ENCODE measurements at regions not wholly inside any gene's neighbourhood (a gene's known extent, or its start where the extent isn't known, plus 50 kb on each side); places are given as distances from the start of the nearest gene placed in this dataset.
A peak's percentile ranks its signal among the peaks of the same experiment; 100 is the strongest.

DNA sequence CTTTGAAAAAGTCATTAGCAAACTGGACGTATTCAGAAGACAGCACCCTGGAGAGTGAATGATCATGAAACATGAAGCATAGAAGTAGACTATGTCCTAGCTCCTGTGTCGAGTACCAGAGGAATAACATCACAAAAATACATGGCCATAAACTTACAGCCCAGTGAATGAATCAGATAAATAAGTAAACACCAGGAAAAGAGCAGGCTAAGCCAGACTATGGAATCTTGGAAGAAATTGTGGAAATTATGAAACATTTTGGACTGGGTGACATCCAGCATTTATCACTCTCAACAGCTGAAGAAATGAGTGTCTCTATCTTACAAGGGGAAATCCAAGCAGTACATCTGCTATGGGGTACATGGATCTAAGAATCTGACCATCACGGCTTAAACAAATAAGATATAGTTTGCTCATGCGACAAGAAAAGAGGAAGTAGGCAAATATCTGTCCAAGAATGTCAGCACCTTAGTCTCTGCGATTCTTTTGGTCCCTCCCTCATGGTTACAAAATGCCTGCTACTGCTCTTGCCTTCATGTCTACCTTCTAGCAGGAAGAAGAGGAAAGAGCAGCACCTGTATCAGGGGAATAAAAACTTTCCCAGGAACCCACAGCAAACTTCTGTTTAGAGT lies 481.5 kb downstream of the BCOR start:
- DNase-seq, result no peak

DNA sequence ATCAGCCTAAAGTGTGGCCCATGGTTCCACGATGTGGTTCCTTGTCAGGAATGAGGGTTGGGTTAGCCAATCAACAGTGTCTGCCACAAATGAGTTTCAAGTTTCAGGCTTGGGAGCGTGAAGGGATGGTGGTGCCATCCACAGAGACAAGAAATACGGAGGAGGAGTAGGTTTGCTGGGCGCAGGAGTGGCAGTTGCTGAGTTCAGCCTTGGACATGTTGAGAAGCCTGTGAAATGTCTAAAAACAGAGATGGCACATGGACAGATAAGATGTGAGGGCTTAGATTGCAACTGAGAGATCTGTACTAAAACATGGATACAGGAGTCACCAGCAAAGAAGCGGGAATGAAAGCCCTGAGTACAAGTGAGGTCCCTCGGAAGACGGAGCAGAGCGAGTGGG lies 481.0 kb downstream of the BCOR start:
- no peak for DNase-seq

DNA sequence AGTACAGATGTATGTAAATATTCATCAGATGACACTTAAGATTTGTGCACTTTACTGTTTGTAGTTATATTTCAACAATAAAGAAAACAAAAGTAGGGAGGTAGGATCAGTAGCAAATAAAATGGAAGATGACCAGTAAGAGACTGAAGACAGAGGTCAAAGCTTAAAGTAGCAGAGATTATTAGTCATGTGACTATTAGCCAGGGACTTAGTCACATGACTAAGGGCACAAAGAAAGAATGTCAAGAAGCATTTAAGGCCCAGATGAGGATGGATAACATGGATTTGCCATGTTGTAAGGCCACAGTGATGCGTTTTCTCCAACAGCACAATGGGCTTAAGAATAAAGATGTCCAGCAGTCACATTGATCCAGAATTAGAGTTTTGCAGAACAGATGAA lies 479.6 kb downstream of the BCOR start:
- DNase-seq, result no peak

DNA sequence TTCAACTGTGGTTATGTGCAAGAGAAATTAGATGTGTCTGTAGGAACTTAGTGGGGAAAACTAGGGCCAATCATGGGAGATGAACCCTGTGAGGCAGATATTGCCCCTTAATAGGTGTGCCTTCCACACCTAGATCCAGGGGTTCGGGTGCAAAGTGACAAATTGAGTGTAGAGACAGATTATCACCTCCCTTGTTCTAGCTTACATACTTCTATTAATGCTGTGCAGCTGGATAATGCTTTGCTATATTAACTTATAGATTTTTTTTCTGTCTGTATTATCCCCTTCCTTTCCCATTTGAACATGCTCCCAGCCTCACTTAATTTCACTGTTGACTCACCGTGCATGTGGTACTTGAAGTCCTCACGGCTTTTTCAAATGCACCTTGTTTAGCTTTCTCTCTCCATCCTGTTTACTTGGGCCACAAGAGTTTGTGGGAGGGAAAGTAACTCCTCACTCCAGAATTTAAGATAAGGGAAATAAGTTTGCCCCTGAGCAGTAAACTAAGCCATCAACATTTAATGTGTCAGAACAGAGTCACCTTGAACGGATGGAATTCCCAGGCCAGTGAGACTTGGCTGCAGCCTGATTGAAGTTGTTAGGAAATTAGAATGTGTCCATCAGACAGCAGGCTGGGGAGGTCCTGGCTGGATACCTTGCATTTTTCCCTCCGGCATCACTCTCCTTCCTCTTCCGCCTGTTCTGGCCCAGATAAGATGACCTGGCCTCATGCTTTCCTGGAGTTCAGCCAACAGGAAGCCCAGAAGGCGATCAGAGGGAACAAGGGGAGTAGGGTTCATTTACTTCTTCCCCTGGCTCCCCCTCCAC lies 478.4 kb downstream of the BCOR start:
- no peak for DNase-seq

DNA sequence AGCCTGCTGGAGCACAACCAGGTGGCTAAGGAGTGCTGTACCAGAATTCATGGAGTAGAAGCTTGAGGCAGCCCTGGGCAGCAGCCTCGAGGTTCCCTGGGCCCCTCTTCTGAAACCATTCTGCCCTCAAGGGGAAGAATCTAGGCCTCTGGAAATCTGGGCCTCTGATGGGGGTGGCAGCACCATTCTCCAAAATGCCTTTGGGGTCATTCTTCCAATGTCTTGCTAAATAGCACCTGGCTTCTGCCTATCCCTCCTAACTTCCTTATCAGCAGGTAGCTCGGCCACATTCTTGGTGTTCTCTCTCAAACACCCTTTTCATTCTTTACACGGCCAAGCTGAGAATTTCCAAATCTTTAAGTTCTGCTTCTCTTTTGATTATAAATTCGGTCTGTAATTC lies 473.6 kb downstream of the BCOR start:
- no peak for DNase-seq

DNA sequence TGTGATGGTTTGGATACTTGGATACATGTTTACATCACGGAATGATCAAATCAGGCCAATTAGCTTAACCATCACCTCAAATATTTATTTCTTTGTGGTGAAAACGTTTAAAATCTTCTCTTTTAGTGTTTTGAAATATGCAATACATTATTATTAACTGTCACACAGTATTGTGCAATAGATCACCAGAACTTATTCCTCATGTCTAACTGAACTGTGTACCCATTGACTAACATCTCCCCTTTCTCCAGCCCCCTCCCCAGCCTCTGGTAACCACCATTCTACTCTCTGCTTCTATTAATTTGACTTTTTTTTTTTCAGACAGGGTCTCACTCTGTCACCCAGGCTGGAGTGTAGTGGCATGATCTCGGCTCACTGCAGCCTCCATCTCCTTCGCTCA lies 471.9 kb downstream of the BCOR start:
- no peak for DNase-seq

DNA sequence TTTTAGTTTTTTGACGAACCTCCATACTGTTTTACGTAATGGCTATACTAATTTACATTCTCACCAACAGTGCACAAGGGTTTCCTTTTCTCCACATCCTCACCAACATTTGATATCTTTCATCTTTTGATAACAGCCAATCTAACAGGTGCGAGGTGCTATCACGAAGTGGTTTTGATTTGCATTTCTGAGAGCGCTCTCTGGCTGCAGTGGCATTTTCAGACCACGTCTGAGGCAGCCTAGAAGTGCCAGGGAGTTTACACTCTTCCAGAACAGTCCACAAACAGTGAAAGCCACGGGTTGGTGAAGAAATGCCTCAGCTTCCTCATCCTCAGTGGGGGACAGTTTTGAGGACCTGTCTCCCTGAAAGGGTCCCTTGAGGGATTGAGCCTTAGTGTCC lies 471.0 kb downstream of the BCOR start:
- no peak for DNase-seq

DNA sequence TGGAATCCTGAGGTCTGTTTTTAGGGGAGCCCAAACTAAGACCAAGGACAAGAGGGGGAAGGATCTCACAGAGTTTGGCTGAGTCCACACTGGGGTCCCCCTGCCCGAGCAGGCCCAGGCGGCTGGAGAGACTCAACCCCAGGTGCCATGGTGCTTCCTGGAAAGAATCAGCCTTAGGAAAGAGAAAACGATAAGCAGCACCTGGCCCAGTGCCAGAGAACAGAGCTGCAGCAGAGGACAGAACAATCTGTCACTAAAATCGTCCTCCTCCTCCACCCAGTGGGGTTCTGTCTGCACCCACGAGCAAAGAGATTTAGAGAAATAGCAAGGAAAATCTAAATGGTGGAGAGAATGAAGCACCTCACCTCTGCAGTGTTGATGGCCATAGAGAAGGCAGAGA lies 470.5 kb downstream of the BCOR start:
- DNase-seq, result no peak

DNA sequence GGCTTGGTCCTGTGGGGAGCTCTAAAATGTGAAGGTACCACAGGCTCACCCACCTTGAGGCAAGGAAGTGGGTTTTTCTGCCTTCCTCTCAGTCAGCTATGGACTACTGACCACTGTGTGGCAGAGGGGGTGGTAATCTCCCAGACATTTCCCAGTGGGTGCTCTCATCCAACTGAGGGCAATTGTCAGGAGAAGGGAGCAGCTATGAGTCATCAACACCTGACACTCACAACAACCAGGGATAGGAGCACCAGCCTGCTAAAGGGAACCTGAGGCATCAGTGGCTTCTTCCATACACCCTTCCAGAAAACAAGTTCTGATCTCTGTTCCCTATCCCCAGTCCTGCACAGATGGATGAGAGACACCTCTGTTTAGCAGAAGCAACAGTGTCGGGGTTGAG lies 468.8 kb downstream of the BCOR start:
- no peak for DNase-seq

DNA sequence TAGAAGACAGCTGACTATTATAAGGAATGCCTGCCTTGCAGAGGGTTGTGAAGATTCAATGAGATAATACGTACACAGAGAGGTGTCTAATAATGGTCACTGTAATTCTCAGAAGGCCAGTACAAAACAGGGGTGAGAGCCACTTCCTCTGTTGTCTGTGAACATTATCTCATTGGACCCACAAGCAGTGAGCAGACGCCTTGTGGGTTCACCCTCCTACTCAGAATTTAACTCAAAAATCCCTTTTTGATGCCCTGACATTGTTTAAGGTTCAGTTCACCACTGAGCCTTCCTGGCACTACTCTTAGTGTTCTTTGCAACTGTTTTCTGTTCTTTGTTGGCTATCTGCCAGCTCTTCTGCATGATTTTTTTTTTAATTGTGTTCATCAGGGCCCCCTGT lies 467.4 kb downstream of the BCOR start:
- DNase-seq, result no peak

DNA sequence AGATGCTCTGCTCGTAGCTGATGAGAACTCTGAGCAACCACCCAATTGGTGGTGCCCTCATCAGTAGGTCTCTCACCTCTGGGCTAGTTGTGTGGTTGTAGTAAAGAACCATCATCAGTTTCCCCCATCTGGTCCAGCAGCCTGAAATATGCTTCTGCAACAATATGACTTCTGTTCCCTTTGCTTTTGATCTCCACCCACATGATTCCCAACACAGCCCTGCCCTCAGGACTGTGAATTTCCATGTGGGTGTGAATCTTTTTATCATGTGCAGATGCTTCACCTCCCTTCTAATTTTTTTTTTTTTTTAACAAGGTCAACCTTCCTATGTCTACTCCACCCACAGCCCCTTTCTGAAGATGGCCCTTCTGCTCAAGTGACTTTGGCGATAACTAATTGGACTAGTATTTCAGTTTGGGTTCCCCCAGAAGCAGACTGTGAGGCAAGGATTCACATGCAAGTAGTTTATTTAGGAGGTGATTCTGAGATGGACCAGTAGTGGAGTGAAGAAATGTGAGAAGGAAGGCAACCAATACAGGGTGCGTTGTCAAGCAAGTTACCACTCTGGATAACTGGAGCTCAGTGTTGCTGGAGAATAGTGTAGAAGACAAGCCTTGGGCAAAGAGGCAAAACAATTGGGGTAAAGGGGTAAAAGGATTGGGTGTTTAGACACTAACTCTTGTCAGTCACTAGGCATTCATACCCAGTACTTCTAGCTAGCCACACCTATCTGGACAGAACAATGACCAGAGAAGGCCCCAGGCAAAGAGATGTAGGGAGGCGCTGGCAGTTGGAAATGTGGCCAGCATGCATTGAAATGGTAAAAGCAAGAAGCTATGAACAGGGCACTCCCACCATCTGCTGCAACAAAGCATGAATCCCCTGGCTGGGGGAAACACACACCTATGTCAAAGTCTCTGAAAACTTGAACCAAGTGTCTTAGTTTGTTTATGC lies 466.2 kb downstream of the BCOR start:
- no peak for DNase-seq

DNA sequence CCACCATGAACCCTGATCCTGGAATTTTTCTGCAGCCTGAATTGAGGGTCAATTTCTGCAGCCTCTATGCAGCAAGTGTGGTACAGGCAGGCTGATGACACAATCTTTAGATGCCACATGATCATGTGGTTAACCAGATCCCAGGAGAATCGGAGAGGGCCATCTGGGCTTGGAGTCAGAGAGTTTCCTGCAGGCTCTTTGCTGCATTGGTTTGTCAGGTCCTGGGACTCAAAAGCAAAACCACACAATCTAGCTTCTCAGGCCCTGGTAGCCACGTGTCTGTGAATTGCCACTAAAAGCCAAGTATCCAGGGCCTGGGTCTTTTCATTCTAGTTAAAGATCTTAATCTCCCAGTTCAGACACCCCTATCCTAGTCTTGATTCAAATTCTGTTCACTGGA lies 464.5 kb downstream of the BCOR start:
- no peak for DNase-seq

DNA sequence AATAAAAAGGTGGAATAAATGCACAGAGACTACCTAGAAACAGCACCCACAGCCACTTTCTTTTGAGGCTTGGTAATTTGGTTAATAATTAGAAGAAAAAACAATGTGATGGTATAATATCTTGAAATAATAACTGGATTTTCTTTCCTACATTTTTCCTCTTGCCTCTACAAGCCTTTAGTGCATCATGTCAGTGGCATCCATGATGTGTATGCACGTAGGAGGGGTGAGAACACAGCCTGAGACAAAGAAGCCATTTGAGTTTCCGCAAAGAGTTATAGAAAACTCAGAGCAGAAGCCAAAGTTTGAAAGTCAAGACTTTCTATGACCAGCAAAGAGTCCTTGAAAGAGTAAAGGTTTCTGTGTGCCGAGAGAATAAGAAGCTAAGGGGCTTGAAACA lies 461.3 kb downstream of the BCOR start:
- no peak for DNase-seq

DNA sequence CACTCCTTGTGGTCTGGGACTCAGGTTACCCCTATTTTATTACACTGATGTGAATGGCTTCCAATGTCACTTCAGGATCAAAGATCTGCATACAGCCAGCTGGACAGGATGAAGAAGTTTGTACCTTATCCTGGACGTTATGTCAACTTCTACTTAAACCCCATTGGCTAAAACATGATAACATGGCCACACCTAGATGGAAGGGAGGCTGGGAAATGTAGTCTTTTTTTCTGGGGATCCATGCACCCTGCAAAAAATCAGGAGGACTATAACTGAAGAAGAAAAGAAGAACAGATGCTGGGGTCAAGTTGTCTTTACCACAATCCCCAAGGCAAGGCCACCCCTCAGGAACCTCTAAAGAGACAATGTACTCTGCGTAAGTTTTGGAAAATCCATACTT lies 459.2 kb downstream of the BCOR start:
- no peak for DNase-seq

DNA sequence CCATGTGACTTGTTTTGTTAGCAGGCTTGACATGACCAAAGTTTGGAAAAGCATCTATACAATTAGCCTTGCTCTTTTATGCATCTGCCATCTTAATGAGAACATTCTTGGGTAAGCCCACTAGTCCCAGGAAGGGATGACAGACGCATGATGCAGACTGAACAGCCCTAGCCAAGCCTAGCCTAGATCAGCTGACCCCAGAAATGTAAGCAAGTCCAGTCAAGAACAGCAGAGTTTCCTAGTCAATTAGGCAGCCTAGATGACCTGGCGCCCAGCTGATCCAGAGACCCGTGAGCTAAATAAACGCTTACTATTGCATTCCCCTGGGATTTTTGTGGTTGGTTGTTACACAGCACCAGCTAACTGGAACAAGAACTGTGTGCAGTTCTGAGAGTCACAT lies 457.9 kb downstream of the BCOR start:
- no peak for DNase-seq

DNA sequence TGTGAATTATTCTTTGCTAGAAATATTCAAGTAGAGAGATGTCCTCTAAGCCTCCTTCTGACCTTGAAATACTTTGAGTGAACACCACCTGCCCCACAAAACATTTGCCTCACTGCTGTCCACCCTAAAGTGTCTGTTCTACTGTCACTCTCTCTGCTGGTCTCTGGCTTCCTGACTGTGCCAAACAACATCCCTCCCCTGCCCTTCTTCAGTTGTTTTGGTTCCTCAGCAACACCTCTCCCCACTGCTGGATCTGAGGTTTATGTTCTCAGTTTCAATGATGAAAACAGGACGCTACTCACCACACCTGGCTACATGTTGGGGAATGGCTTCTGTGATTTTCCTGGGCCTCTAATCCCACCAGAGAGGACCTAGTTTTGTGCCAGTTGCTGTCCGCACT lies 456.9 kb downstream of the BCOR start:
- no peak for DNase-seq

DNA sequence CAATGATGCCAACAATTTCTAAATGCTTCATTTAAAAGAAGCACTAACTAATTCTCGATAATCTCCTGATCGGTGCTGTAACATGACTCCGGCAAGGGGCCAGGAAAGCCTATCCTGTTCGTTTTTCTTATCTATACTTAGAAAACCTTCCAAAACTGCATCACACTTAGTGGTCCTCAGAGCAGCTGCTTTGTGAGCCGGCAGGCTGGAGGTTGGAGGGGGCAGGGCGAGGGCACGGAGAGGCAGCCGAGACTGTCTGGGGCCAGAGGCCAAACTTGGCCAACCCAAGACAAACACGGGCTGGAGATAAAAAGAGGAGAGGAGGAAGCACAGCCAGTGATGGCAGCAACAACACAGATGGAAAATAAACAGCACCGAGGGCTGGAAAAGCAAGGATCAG lies 455.7 kb downstream of the BCOR start:
- DNase-seq, result no peak

DNA sequence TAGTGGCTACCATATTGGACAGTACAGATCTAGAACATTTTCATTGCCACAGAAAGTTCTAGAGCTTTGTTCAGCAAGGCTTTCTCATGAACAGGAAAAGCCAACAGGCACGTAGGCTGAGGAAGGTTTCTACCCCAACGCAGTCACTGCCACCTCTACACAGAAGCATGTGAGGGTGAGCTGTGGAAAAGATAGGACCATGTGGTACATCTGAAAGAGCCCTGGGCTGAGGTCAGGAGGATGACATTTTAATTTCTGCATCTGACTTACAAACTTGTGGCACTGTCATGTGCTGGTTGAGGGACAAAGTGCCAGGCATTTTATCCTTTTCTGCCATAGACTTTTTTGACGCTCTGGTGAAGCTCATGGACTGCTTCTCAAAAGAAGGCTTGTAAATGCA lies 454.2 kb downstream of the BCOR start:
- DNase-seq, result no peak

DNA sequence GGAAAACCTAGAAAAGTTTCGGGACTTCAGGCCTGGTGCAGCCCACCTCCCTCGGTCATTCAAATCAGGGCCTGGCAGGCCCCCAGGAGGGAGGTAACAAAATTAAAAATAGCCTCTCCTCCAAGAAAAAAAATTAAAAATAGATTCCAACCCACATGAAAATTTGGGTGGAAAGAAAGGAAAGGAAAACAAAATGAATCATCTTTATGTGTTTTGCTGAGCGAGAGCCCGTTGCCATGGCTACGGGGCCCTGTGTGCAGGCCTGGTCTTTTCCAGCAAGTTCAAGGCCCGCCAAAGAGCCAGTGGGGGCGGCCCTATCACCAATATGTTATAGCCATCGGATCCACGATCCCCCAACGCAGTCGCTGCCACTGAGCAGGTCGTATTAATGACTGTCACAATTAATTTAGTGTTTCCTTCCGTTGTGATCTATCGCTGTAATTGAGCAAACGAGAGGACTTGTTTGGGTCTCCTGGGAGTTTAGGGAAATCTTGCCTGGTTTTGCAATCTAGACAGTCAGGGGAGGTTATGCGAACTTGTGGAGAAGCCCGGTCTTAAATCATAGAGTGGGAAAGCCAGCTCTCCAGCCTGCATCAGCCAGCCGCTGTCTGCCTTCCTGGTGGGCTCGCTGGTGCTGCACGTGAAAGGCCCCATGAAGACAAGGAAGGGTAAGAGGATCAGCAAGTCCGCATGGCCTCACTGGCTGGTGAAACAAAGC lies 452.4 kb downstream of the BCOR start:
- DNase-seq, result peak; percentile 9

DNA sequence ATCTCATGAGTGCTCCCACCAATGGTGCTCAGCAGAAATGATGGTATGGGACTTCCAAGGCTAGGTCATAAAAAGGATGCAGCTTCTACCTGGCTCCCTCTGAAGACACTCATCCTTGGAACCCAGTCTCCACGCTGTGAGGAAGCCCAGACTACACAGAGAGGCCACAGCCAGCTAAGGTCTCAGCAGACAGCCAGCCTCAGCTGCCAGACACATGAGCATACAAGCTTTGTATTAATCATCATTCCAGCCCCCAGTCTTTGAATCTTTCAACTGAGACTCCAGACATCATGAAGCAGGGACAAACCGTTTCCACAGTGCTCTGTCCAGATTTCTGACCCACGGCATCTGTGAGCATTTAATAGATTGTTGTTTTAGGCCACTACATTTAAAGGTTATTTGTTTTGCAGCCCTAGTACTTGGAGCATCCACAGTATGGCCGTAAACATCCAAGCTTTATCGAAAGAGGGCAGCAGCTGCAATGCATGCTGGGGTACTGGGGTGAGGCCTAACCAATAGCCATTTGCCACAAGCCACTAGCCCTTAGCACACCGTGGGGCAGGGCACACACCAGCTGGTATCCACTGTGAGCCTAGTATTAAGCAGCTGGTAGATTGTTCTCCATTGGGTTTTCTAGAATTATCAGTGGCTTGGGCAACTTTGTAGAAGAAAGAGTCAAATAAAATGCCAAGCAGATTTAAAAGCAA lies 449.1 kb downstream of the BCOR start:
- DNase-seq, result no peak

DNA sequence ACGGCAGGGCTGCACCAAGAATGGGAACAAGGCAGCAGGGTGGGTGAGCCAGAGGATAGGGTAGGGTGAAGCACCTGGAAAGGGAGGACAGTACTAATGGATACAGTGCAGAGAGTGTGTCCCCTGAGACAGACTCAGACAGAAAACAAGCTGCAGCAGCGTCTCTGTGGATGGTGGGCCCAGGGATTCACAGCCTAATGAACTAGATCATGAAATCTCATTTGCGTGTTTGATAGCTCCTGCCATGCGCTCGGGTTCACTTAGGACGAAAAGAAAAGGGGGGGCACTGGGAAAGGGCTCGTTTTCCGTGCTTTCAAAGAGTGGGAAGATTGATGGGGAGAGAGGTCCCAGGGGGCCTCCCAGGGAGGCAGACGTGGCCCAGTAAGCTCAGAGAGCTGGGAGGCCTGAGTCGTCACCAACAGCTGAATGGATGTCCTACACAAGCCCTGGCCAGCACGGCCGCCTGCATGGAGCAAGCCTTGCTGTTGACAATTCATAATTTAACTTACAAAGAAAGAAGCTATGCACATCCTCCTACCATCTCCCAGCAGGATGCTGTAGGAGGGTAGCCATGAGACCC lies 446.9 kb downstream of the BCOR start:
- no peak for DNase-seq

DNA sequence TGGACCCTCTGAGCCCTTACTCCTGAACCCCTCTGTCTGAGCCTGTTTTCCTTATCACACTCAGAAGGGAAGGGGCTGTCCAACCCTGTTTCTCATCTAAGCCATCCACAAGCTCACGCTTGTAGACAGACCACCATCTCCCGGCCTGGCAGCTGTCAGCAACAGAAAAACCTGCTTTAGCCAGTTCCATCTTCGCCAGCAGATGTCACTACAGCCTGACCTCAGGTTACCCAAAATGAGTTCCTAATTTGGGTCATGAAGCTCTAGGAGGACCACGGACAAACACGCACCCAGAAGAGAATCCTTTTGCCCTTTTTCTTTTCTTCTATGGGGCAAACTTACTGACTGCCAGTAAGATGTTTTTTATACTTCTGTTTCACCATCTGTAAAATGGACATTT lies 445.4 kb downstream of the BCOR start:
- DNase-seq, result peak; percentile 20
